Activated CD4-positive, alpha-beta T cell treated with anti-CD3 and anti-CD28 coated beads, Interleukin-2, amount 10 ng/mL, durations not matched to agents 7 days and 5 days (primary cell): ENCODE measurements at regions not wholly inside any gene's neighbourhood (a gene's known extent, or its start where the extent isn't known, plus 50 kb on each side); places are given as distances from the start of the nearest gene placed in this dataset.
A peak's percentile ranks its signal among the peaks of the same experiment; 100 is the strongest.

ENCODE experiments used
- CTCF ChIA-PET: fragments of 350-600 bp; sonication (Branson Sonifier 250); formaldehyde crosslinking; loops from one replicate; lab custom pipeline; 2021; ENCODE audit warnings: antibody characterized with exemption; lab: Charles Lee
- POLR2A ChIA-PET: fragments of 350-600 bp; sonication (Branson Sonifier 250); formaldehyde crosslinking; loops from one replicate; lab custom pipeline; 2021; ENCODE audit warnings: antibody characterized with exemption; lab: Charles Lee
- DNase-seq: peaks from one replicate; pipeline ENCODE4 v3.0.0-alpha.2; 2020
- H3K27ac Mint-ChIP-seq: one replicate; pipeline ENCODE4 v1.8.0; 2021; ENCODE audit warnings: mild to moderate bottlenecking, moderate library complexity, mixed read lengths
- H3K27me3 Mint-ChIP-seq: one replicate; pipeline ENCODE4 v1.8.0; 2021; ENCODE audit warnings: mixed read lengths
- H3K36me3 Mint-ChIP-seq: one replicate; pipeline ENCODE4 v1.8.0; 2021; ENCODE audit warnings: low read depth, mixed read lengths
- H3K4me1 Mint-ChIP-seq: one replicate; pipeline ENCODE4 v1.8.0; 2021; ENCODE audit warnings: mixed read lengths
- H3K4me3 Mint-ChIP-seq: one replicate; pipeline ENCODE4 v1.8.0; 2021; ENCODE audit warnings: mild to moderate bottlenecking, moderate library complexity, mixed read lengths
- H3K9me3 Mint-ChIP-seq: one replicate; pipeline ENCODE4 v1.8.0; 2021; ENCODE audit warnings: mixed read lengths

GRCh38 chr1:83620016-83620415 is 378.9 kb downstream of the TTLL7 start:
- H3K36me3 Mint-ChIP-seq = no peaks in the 10 kb centered on the region
- no peaks in the 10 kb centered on the region for H3K27me3 Mint-ChIP-seq
- ChIA-PET POLR2A (no interaction called here), CTCF (no interaction called here)
- H3K4me3 Mint-ChIP-seq = no peak overlapping the region
- H3K27ac Mint-ChIP-seq = no peak overlapping the region
- H3K4me1 Mint-ChIP-seq = no peaks in the 10 kb centered on the region
- DNase-seq = no peak
- H3K9me3 Mint-ChIP-seq = peaks cover 3% of the 10 kb centered on the region

DNA sequence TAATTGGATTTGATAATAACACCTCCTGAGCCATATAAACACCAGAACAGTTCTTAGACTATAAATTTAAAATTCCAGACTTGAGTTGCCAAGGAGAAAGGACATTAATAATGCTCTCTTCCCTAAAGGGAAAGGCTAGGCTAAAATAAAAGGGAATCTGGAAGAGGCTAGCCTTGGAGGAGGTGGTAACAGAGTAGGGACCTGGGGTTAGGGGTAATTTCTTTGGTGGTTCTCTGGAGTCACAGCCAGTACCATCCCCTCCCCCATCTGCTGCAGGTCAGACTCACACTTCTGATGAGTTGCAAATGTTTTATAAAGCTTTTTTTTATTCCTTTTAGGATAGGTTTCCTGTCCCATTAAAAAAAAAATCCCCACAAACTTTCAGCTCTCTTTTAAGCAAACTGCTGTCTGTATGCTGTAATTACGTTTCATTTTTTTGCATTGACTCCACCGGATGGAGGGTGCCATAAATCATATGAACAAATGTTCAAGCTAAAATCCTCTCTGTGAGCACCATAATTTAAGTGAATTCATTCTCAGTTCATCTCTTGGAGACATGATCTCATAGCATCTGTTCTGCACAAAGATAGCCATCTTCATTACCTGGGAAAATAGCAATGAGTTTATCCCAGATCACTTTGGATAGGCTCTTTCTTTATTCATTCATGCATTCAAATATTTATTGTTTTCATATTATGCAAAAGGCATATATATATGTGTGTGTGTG is 379.6 kb downstream of the TTLL7 start:
- H3K9me3 Mint-ChIP-seq = peaks cover 3% of the 10 kb centered on the region
- H3K27ac Mint-ChIP-seq = no peak overlapping the region
- no peaks in the 10 kb centered on the region for H3K36me3 Mint-ChIP-seq
- no peak overlapping the region for H3K4me3 Mint-ChIP-seq
- no peak for DNase-seq
- POLR2A ChIA-PET = no interaction called here
- H3K4me1 Mint-ChIP-seq = no peaks in the 10 kb centered on the region
- H3K27me3 Mint-ChIP-seq = no peaks in the 10 kb centered on the region
- CTCF ChIA-PET = no interaction called here

GRCh38 chr1:83617883-83618282 is 381.0 kb downstream of the TTLL7 start:
- Mint-ChIP-seq H3K4me3 (no peak overlapping the region), H3K4me1 (no peaks in the 10 kb centered on the region), H3K36me3 (no peaks in the 10 kb centered on the region), H3K9me3 (peaks cover 3% of the 10 kb centered on the region), H3K27ac (no peak overlapping the region), H3K27me3 (no peaks in the 10 kb centered on the region)
- ChIA-PET POLR2A (no interaction called here), CTCF (interaction anchor here (0.6 kb wide), 1 partner anchor 12 kb away, joined by 3 read pairs; no protein-coding TSS in a partner anchor)
- DNase-seq = no peak

DNA sequence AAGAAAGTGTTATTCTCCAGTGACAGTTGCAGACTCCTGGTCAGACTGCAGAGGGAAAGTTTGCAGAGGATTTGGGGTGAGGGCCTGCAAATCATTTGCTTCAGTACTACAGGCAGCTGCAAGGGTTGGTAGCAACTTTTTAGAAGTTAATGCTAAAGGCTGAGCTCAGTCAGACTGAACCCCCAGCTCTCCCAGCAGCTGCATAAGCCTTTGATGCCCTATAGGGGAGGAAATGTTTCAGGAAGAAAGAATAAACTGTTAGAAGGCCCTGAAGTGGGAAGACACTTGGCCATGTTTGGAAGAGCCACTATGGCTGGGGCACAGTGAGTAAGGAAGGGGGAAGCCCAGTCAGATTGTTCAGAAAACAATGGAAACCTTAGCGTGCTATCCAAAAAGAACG is 383.6 kb downstream of the TTLL7 start:
- no peaks in the 10 kb centered on the region for H3K4me1 Mint-ChIP-seq
- H3K27ac Mint-ChIP-seq = no peak overlapping the region
- H3K36me3 Mint-ChIP-seq = no peaks in the 10 kb centered on the region
- H3K27me3 Mint-ChIP-seq = no peaks in the 10 kb centered on the region
- no peak for DNase-seq
- H3K9me3 Mint-ChIP-seq = peaks cover 4% of the 10 kb centered on the region
- no peak overlapping the region for H3K4me3 Mint-ChIP-seq
- POLR2A ChIA-PET = no interaction called here
- CTCF ChIA-PET = no interaction called here

DNA sequence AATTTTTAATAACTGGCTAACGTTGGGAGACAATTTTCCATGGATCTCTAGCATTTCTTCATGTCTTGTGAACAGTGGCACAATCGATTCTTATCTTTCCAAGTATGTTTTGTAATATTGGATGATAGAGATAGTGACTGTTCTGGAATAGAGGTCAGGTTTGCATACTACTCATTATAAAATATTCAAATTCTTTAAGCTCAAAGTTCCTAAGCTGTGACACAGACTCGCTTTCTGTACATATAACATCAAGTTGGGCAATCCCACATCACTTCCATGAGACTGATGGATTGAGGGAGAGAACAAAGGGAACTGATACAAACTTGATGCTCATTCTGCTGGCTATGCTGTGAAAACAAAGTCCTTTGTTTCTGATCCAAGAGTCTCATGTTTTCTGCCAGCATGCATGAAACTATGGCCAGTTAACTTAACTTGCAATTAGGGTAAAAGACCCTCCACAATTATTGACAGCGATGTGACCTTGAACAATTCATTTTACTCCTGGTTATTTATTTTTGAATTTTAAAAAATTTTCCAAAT is 392.4 kb downstream of the TTLL7 start:
- H3K36me3 Mint-ChIP-seq = no peaks in the 10 kb centered on the region
- no peak overlapping the region for H3K4me3 Mint-ChIP-seq
- POLR2A ChIA-PET = no interaction called here
- peaks cover 7% of the 10 kb centered on the region for H3K9me3 Mint-ChIP-seq
- no peaks in the 10 kb centered on the region for H3K27me3 Mint-ChIP-seq
- H3K4me1 Mint-ChIP-seq = no peaks in the 10 kb centered on the region
- no peak for DNase-seq
- H3K27ac Mint-ChIP-seq = no peak overlapping the region
- CTCF ChIA-PET = no interaction called here

- ChIA-PET POLR2A (no interaction called here), CTCF (no interaction called here)
- peaks cover 11% of the 10 kb centered on the region for H3K4me1 Mint-ChIP-seq
- H3K27me3 Mint-ChIP-seq = no peaks in the 10 kb centered on the region
- peaks cover 23% of the 10 kb centered on the region for H3K9me3 Mint-ChIP-seq
- H3K4me3 Mint-ChIP-seq = no peak overlapping the region
- peaks cover 5% of the 10 kb centered on the region for H3K36me3 Mint-ChIP-seq
- DNase-seq = no peak
- no peak overlapping the region for H3K27ac Mint-ChIP-seq
Measured at GRCh38 chr1:83596331-83596730, 402.6 kb downstream of the TTLL7 start.

DNA sequence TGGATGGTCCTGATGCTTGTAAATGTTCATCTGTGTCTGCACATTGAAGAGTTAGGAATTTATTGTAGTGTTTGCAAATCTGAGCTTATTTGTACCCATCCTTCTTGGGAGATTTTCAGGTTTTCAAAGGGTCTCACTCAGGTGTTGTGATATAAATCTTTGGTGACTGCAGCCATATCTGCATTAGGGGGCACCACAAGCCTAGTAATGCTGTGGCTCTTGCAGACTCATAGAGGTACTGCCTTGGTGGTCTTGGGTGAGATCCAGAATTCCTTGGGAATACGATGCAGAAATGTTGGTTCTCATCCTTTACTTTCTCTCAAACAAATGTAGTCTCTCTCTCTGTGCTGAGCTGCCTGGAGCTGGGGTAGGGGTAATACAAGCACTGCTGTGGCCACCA is 405.9 kb downstream of the TTLL7 start:
- Mint-ChIP-seq H3K9me3 (peaks cover 6% of the 10 kb centered on the region), H3K27me3 (no peaks in the 10 kb centered on the region), H3K4me1 (peaks cover 11% of the 10 kb centered on the region), H3K36me3 (no peaks in the 10 kb centered on the region), H3K4me3 (no peak overlapping the region), H3K27ac (no peak overlapping the region)
- ChIA-PET POLR2A (no interaction called here), CTCF (no interaction called here)
- DNase-seq = no peak

DNA sequence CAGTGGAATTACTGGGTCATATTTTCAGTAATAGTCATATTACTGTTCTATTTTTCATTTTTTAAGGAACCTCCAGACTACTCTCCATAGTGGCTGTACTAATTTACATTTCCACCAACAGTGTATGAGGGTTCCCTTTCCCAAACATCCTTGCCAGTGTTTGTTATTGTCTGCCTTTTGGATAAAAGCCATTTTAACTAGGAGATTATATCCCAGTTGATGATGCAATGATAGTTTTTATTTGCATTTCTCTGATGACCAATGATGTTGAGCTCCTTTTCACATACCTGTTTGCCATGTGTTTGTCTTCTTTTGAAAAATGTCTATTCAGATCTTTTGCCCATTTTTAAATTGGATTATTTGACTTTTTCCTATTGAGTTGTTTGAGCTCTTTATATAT is 410.8 kb downstream of the TTLL7 start:
- Mint-ChIP-seq H3K9me3 (peaks cover 11% of the 10 kb centered on the region), H3K36me3 (peaks cover 3% of the 10 kb centered on the region), H3K27ac (no peak overlapping the region), H3K27me3 (no peaks in the 10 kb centered on the region), H3K4me1 (peaks cover 17% of the 10 kb centered on the region), H3K4me3 (no peak overlapping the region)
- DNase-seq = no peak
- ChIA-PET CTCF (no interaction called here), POLR2A (no interaction called here)

DNA sequence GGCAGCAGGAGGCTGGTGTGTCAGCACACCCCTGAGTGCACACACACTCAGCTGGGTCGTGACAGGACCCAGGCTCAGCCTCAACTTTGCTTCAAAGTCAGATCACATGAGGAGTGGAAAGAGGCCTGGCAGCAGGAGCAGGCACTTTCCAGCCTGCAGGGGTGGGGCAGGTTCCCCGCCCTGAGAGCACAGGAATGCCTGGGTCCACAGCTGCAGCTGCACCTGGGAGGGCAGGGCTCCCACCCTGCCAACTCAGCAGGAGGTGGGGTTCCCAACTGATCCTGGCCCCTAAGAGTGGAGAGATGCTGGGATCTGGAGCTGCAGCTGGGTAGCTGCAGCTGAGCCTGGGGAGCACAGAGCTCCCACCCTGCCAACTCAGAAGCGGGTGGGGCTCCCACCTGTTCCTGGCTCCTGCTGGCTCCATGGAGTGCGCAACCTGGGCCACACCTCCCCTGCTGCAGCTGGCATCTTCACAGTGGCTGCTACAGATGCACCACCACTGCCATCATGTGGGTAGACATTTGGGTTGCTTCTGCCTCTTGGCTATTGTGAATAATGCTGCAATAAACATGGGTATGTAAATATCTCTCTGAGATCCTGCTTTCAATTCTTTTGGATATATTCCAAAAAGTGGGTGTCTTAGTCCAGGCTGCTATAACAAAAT is 415.4 kb downstream of the TTLL7 start:
- peak; percentile 45 for DNase-seq
- CTCF ChIA-PET = interaction anchor here (0.5 to 1.5 kb wide), 2 partner anchors 14 to 23 kb away, joined by 3 read pairs; no protein-coding TSS in a partner anchor
- H3K36me3 Mint-ChIP-seq = peaks cover 11% of the 10 kb centered on the region

GRCh38 chr1:83581747-83582146 is 417.2 kb downstream of the TTLL7 start:
- no peak overlapping the region for H3K27ac Mint-ChIP-seq
- H3K36me3 Mint-ChIP-seq = peaks cover 11% of the 10 kb centered on the region
- no peaks in the 10 kb centered on the region for H3K27me3 Mint-ChIP-seq
- H3K9me3 Mint-ChIP-seq = peaks cover 11% of the 10 kb centered on the region
- peaks cover 6% of the 10 kb centered on the region for H3K4me1 Mint-ChIP-seq
- CTCF ChIA-PET = no interaction called here
- POLR2A ChIA-PET = no interaction called here
- DNase-seq = no peak
- H3K4me3 Mint-ChIP-seq = no peak overlapping the region

More for the DNA sequence above, 415.4 kb downstream of the TTLL7 start:
- peak overlapping the region; percentile 41 for H3K27ac Mint-ChIP-seq
- H3K4me3 Mint-ChIP-seq = no peak overlapping the region
- no peaks in the 10 kb centered on the region for H3K27me3 Mint-ChIP-seq
- peaks cover 15% of the 10 kb centered on the region for H3K9me3 Mint-ChIP-seq
- POLR2A ChIA-PET = no interaction called here
- H3K4me1 Mint-ChIP-seq = peaks cover 6% of the 10 kb centered on the region

DNA sequence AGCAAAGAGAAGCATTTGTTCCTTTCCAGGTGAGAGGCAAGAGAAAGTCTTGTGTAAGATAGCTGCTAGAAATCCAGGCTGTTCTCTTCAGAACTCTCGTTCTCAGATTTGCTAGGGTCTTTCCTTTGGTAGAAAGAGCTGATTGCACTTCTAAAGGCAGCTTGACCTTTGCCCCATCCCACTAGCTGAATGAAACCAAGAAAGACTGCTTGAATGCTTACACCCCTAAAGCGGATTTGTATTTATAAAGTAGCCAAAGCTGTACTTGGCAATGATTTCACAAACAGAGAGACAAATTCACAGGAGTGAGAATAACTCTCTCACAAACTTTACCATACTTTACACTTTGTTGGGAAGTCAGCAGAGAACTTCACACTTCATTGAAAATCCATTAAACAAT is 424.1 kb downstream of the TTLL7 start:
- Mint-ChIP-seq H3K36me3 (no peaks in the 10 kb centered on the region), H3K4me3 (no peak overlapping the region), H3K4me1 (no peaks in the 10 kb centered on the region), H3K9me3 (no peaks in the 10 kb centered on the region), H3K27me3 (no peaks in the 10 kb centered on the region), H3K27ac (no peak overlapping the region)
- no peak for DNase-seq
- ChIA-PET CTCF (interaction anchor here (0.6 kb wide), 1 partner anchor 712 kb away, joined by 3 read pairs; no protein-coding TSS in a partner anchor), POLR2A (no interaction called here)

- Mint-ChIP-seq H3K36me3 (no peaks in the 10 kb centered on the region), H3K27me3 (no peaks in the 10 kb centered on the region), H3K4me3 (no peak overlapping the region), H3K4me1 (no peaks in the 10 kb centered on the region), H3K9me3 (no peaks in the 10 kb centered on the region), H3K27ac (no peak overlapping the region)
- POLR2A ChIA-PET = no interaction called here
- CTCF ChIA-PET = no interaction called here
- DNase-seq = no peak
Measured at GRCh38 chr1:83573776-83574175, 425.2 kb downstream of the TTLL7 start.

GRCh38 chr1:83571536-83571935 is 427.4 kb downstream of the TTLL7 start:
- no peak overlapping the region for H3K4me3 Mint-ChIP-seq
- POLR2A ChIA-PET = interaction anchor here (0.6 kb wide), 1 partner anchor 245 kb away, joined by 11 read pairs; no protein-coding TSS in a partner anchor
- CTCF ChIA-PET = no interaction called here
- no peak for DNase-seq
- no peak overlapping the region for H3K27ac Mint-ChIP-seq
- no peaks in the 10 kb centered on the region for H3K27me3 Mint-ChIP-seq
- H3K9me3 Mint-ChIP-seq = no peaks in the 10 kb centered on the region
- H3K4me1 Mint-ChIP-seq = no peaks in the 10 kb centered on the region
- no peaks in the 10 kb centered on the region for H3K36me3 Mint-ChIP-seq
